ENCODE measurements at regions not wholly inside any gene's neighbourhood (a gene's known extent, or its start where the extent isn't known, plus 50 kb on each side); places are given as distances from the start of the nearest gene placed in this dataset.

- DNase-seq: no peak
Measured at GRCh38 chr3:159775372-159775961, 213.2 kb upstream of the IL12A start.

DNA sequence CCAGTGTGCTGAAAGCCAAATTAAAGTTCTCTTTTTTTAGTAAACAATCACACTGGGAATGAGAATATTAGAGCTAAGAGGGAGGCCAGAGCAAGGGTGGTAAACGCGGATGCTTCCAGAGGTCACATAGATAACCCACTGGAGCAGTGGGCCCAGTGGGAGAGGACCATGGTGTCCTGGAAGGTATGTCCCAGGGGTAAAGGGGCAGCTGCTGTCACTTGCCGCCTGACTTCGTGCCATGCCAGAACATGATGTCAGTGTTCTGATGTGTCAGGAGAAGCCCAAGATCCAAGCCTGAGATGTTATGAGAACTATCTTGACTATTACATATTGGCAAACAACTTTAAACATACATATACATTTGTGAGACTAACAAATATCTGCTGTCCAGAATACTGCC, 211.9 kb upstream of the IL12A start:
- no peak for DNase-seq

DNA sequence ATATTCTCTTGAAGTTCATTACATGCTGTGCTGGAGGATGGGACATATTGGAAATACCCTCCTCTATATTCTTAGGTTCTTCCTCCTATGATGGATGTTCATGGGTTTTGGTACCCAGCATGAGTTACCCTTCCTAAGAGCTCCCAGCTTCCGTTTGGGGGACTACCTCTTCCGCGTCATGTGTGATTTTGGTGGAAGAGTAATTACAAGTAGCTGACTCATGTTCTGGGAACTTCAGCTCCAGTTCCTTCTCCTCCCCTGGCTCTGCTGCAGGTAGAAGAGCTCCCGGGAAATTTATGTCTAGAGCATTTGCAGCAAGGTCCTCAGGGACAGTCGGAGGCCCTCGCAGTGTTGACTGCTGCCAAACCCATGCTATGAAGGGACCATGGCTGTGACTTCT, 208.8 kb upstream of the IL12A start:
- no peak for DNase-seq

- no peak for DNase-seq
Measured at GRCh38 chr3:159781867-159782266, 206.8 kb upstream of the IL12A start.

DNA sequence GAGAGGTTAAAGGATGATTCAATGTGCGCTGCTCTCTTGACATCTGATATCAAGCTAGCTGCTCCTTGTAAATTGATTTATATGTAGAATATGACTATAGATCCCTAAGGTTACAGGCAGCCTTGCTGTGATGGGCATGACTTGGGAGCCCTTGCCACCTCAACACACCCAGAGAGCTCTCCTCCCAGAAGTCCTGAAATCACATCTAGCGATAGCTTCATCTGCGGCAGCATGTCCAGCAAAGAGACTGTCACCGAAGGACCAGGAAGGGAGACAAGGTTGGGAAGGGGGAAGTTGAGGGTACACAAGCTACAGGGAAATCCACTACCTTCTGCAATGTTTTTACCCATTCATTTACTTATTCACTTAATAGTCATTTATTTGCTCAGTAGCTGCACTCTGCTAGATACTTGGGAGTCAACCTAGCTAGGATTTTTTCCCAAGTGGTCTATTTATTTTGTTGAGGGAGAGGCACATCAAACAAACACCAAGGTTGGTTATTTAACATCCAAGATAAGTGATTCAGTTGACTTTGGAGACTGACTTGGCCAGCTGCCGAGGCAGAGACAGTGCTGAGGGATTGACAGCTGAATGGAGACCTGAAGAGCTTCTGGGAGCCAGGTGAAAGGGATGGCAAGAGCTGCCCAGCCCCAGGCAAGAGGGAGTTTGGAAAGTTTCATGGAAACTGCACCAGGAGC, 205.8 kb upstream of the IL12A start:
- no peak for DNase-seq

GRCh38 chr3:159783780-159784742, 204.6 kb upstream of the IL12A start:
- no peak for DNase-seq

DNA sequence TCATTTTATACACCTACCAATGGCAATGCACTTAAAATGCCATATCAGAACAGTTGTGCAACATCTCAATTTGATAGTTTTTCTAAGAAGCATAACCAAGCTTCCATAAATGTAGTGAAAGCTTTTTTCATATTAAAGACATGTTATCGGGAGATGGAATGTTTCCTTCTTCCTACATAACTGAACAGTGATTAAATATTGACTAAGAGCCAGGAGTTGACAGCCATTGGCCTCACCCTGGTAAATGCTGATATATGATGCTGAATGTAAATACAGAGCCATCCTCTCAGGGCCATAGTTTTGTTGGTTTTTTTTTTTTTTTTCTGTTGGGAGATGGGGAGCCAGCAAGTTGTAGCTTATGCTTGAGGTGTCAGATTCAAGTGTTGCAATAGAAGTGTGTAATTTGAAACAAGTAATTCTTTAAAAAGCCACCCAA, 203.3 kb upstream of the IL12A start:
- no peak for DNase-seq

DNA sequence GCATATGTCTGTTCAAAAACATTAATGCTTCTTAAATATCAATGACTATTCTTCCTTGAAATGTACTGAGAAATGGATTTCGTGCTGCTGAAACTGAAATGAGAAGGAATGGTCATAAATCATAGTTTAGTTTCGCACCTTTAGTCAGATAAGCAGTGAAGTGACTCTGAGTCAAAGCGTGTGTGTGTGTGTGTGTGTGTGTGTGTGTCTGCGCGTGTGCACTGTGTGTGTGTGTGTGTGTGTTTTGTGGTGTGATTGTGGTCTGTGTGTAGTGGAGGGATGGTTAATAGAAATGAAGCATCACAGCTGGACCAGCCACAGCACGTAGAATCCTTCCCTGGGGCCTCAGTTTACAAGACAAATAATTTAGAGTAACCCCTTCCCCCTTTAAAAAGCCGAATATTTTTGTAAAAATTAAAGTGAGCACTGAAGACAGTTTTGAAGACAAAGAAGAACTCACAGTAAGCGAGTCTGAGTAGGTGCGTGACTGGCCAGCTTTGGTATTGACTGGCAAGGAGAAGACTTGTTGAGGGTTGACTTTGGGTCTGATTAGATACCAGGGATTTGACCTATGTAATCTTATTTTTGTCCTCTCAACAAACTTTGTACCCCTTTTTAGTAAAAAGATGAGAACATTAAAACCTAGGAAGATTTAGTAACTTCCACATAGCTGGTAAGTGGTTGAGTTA, 202.0 kb upstream of the IL12A start:
- DNase-seq: no peak

GRCh38 chr3:159787178-159787574, 201.5 kb upstream of the IL12A start:
- DNase-seq: no peak

DNA sequence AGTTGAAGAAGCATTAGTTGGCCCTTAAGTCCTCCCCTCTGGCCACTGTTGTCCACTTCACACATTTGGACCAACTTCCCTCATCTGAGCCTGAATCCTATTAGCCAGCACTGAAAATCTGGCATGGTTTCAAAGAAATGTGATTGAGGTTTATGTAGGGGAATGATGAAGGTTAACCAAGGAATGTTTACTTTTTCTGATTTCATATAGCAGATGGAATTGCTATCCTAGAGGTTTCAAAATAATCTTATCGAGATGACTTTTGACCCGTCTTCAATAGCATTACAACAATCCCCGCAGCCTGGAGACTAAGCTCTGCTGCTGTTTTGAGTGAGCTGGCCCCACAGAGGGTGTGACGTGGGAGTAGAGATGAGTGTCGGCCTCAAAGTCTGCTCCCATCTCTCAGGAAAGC, 200.8 kb upstream of the IL12A start:
- no peak for DNase-seq

- DNase-seq: no peak
Measured at GRCh38 chr3:159788291-159788690, 200.3 kb upstream of the IL12A start.

- no peak for DNase-seq
Measured at GRCh38 chr3:159789017-159789416, 199.6 kb upstream of the IL12A start.

GRCh38 chr3:159789742-159790635, 198.6 kb upstream of the IL12A start:
- DNase-seq: no peak

DNA sequence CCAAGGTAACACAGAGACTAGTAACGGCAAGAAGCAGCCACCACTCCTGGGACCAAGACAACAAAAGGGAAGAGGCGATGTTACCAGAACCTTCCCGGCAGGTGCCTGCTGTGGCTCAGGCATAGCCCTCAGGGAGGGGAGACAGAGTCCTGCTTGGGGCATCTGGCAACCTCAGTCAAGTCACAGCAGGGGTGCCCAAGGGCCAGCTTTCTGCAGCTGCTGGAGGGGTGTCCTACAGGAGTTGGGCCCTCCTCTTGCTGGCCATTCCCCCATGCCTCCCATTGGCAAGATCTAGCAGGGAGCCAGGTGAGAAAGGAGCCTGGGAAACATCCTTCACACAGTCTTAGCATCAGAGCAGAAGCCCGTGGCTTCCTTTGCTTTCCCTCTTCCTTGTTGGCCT, 197.3 kb upstream of the IL12A start:
- no peak for DNase-seq

- no peak for DNase-seq
Measured at GRCh38 chr3:159792070-159792469, 196.6 kb upstream of the IL12A start.

DNA sequence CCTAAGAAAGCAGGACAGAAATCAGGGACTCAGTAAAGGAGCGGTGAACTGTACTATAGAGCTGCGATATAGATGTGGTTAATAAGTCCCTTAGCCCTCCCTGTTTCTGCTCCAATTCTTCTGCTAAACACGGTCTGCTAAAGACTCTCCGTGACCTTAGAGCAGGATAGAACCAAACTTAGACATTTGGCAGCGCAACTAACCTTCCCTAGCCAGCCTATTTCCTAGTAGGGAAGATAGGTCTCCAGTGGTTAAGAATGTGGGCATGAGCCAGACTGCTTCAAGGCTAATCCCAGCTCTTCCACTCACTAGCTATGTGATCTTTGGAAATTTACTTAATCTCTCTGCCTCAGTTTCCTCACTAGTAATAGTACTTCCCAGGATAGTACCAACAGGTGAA, 193.6 kb upstream of the IL12A start:
- no peak for DNase-seq

DNA sequence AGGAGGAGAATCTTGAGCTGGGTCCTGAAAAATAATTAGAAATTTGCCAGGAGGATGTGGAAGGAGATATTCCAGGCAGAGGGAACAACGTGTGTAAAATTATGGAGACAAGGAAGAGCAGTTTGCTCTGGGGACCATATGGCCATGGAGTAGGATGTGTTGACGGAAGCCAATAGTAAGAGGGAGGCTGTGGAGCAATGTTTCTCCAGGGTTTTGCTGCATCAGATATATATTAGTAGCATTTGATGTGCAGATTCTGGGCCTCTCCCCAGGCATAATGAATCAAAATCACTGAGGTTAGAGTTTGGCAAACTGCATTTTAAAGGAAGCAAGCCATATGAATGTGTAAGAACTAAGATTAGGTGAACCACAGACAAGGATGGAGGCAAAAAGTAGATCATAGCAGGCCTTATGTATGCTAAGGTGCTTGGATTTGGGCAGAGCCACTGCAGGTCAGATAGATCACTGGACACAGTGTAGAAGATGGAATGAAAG, 192.9 kb upstream of the IL12A start:
- DNase-seq: no peak

- DNase-seq: no peak
Measured at GRCh38 chr3:159796226-159796625, 192.4 kb upstream of the IL12A start.

DNA sequence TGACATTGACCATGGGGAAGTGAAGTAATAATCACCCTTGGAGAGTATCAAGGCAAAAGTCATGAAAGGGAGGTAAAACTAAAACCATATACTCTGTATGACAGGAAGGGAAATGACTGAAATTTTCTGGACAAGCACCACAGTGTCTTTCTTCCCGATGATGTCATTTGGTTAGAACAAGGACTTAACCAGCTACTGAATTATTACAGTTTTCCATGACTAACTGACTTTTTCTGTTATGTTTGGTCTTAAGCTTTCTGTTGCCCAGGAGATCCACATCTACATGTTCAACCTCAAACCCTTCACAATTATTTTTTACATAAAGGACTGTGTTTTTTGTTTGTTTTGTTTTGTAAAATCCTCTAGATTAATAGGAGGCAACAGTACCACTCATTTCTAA, 191.9 kb upstream of the IL12A start:
- no peak for DNase-seq

- no peak for DNase-seq
Measured at GRCh38 chr3:159797771-159798170, 190.9 kb upstream of the IL12A start.

DNA sequence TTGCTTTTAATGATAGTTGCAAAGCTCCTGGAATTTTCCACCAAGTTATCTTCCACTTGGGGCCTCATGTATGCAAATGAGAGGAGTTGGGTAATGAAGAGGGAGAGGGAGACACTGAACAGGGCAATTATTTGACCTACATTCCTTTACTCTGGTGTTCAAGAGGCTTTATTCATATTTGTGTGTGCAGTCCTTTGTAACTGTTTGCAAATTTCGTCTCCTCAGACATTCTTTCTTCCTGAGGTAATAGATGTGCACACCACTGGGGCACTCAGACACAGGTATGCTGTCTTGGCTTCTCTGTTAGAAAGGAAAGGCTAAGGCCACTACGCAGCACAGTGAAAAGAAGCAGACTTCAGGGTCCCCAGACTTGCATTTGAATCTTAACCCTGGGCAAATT, 189.7 kb upstream of the IL12A start:
- no peak for DNase-seq

All from hematopoietic multipotent progenitor cell treated with erythropoietin and hydrocortisone succinate and interleukin-3 and kit ligand, for 6 days (in vitro differentiated cells).